Gastroesophageal sphincter (tissue), 4 donors: ENCODE measurements at regions not wholly inside any gene's neighbourhood (a gene's known extent, or its start where the extent isn't known, plus 50 kb on each side); places are given as distances from the start of the nearest gene placed in this dataset.

ENCODE experiments used
- ATAC-seq: fragments of 150-250 bp; one replicate; pipeline ENCODE4 v1.9.1; 2016; ENCODE audit warnings: mild to moderate bottlenecking, moderate library complexity
- H3K27ac ChIP-seq, 4 donors: fragments of 200-600 bp; sonication (generic) in 3 of 4; 1 replicate in 3 of 4; 2 replicates in 1 of 4; pipeline ENCODE4 v1.5.1; 2016 to 2019
- H3K27me3 ChIP-seq: fragments of 200-600 bp; sonication (generic); one replicate; pipeline ENCODE4 v1.5.1; 2019
- H3K36me3 ChIP-seq, 2 donors: fragments of 200-600 bp; sonication (generic); one replicate each; pipeline ENCODE4 v1.5.1; 2019; ENCODE audit warnings: control low read depth in 1 of 2
- H3K4me1 ChIP-seq, 3 donors: fragments of 200-600 bp; sonication (generic); 1 replicate in 2 of 3; 2 replicates in 1 of 3; pipeline ENCODE4 v1.5.1; 2016 to 2019; ENCODE audit warnings: control low read depth in 2 of 3
- H3K4me3 ChIP-seq, 2 donors: fragments of 200-600 bp; sonication (generic); one replicate each; pipeline ENCODE4 v1.5.1; 2019; ENCODE audit warnings: mild to moderate bottlenecking in 1 of 2, moderate library complexity in 1 of 2
- H3K9me3 ChIP-seq, 3 donors: fragments of 200-600 bp; sonication (generic); one replicate each; pipeline ENCODE4 v1.5.1; 2017 to 2019; ENCODE audit warnings: control low read depth in 2 of 3
- CTCF ChIP-seq, 4 experiments: fragments of 200-600 bp in 2 of 4; fragments of 450-650 bp in 2 of 4; sonication (generic) in 1 of 4; IDR thresholded peaks; one replicate each; pipeline ENCODE4 v1.5.1; 2017 to 2019; ENCODE audit warnings: antibody characterized with exemption in 4 of 4, mild to moderate bottlenecking in 2 of 4, moderate library complexity in 2 of 4
- EP300 ChIP-seq: sonication (generic); formaldehyde crosslinking; IDR thresholded peaks from one replicate; pipeline ENCODE4 v1.6.1; 2017; ENCODE audit warnings: antibody characterized with exemption, mild to moderate bottlenecking
- POLR2A ChIP-seq, 2 donors: fragments of 450-650 bp; IDR thresholded peaks; one replicate each; pipeline ENCODE4 v1.6.1; 2017; ENCODE audit warnings: antibody characterized with exemption in 2 of 2, mild to moderate bottlenecking in 2 of 2, moderate library complexity in 1 of 2
- POLR2AphosphoS5 ChIP-seq: sonication (generic); formaldehyde crosslinking; IDR thresholded peaks from one replicate; pipeline ENCODE4 v1.6.1; 2017; ENCODE audit warnings: antibody characterized with exemption
- WGBS, 2 donors: methylation state at CpG; one replicate each; pipeline ENCODE4 v1.1.5; 2018; ENCODE audit warnings: low coverage in 1 of 2; 5-methylcytosine and 5-hydroxymethylcytosine counted together

DNA sequence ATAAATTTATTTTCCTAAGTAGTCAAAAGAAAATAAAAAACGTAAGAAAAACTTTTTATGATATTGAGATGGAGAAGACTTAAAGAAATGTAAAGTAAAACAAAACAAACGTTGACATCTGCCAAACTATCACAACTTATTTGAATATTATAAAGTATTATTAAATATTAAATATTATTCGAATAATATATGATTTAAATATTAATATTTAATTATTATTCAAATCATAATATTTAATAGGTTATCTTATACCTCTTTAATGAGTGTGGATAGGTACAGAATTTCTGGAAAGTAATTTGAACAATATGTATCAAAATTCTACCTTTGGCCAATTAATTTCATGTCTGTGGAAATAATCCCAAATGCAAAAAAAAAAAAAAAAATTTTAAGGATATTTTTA is 278.7 kb downstream of the RAD51AP2 start:
- Histone ChIP-seq H3K27me3 (no peaks in the 10 kb centered on the region), H3K27ac (no peak overlapping the region), H3K4me3 (no peak overlapping the region), H3K9me3 (peaks cover 0 to 4% (median 0%) of the 10 kb centered on the region in 3 donors), H3K4me1 (no peaks in the 10 kb centered on the region), H3K36me3 (no peaks in the 10 kb centered on the region)
- WGBS, 2 donors, result 70 to 74% methylated on average over 3 of the region's 3 CpGs
- no peak for ATAC-seq
- no peak for TF ChIP-seq EP300
- no peak for TF ChIP-seq POLR2AphosphoS5
- no peak for TF ChIP-seq POLR2A (IDR thresholded peaks at IDR 0.05)
- TF ChIP-seq CTCF (IDR thresholded peaks at IDR 0.05), result no peak

DNA sequence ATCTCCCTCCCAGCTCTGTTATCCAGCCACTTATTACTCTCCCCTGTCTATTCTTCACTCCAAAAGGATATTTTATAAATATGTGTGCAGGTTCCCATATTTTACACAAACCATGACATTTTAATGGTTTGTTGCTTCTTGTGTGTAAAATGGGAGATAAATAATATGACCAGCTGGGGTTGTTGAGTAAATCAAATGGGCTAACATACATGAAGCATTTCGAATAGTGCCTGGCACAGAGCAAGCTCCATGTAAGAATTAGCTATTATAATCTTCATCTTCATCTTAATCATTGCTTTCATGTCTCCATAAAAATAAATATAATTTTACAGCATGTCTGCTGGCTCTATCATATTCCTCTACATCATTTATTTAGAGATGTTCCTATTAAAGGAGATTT is 283.1 kb downstream of the RAD51AP2 start:
- WGBS, 2 donors, result 60 to 85% methylated on average over 1 of the region's 1 CpG
- Histone ChIP-seq H3K36me3 (no peaks in the 10 kb centered on the region), H3K4me1 (no peaks in the 10 kb centered on the region), H3K27ac (no peak overlapping the region), H3K27me3 (no peaks in the 10 kb centered on the region), H3K4me3 (no peak overlapping the region), H3K9me3 (peaks cover 0 to 4% (median 0%) of the 10 kb centered on the region in 3 donors)
- TF ChIP-seq POLR2A (IDR thresholded peaks at IDR 0.05), result no peak
- TF ChIP-seq EP300, result no peak
- no peak for TF ChIP-seq CTCF (IDR thresholded peaks at IDR 0.05)
- TF ChIP-seq POLR2AphosphoS5, result no peak
- no peak for ATAC-seq

GRCh38 chr2:17232776-17233556 is 285.3 kb downstream of the RAD51AP2 start:
- Histone ChIP-seq H3K36me3 (no peaks in the 10 kb centered on the region), H3K4me1 (no peaks in the 10 kb centered on the region), H3K27ac (no peak overlapping the region), H3K4me3 (no peak overlapping the region), H3K27me3 (no peaks in the 10 kb centered on the region), H3K9me3 (peaks cover 0 to 4% (median 0%) of the 10 kb centered on the region in 3 donors)
- TF ChIP-seq EP300 (no peak), POLR2A (IDR thresholded peaks at IDR 0.05) (no peak), POLR2AphosphoS5 (no peak), CTCF (IDR thresholded peaks at IDR 0.05) (no peak)
- no peak for ATAC-seq
- 76 to 83% methylated on average over 4 of the region's 4 CpGs for WGBS, 2 donors

DNA sequence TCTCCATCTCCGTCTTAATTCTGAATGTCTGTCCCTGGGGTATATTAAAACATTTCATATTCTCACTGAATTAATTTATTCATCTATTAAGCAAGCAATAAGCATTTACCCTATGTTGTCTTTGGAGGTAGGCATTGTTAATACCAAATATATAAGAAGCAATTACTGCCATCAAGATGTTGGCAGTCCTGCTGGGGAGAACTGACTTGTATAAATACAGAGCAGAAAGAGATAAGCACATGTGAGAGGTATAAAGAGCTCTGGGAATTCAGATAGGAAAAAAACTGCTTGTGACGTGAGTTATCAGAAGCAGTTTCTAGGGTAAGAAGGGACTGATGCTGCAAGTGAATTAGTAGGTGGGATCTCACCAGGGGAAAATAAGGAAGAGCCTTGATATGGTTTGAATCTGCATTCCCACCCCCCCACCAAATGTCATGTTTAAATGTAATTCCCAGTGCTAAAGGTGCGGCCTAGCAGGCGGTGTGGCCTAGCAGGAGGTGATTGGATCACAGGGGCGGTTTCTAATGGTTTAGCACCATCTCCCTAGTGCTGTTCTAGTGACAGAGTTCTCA is 286.8 kb downstream of the RAD51AP2 start:
- H3K9me3 ChIP-seq, result no peaks in the 10 kb centered on the region
- no peak for TF ChIP-seq POLR2AphosphoS5
- no peak for TF ChIP-seq EP300
- no peak for TF ChIP-seq POLR2A (IDR thresholded peaks at IDR 0.05)
- no peak for TF ChIP-seq CTCF (IDR thresholded peaks at IDR 0.05)
- no peaks in the 10 kb centered on the region for H3K4me1 ChIP-seq
- 76 to 93% methylated on average over 5 of the region's 5 CpGs for WGBS, 2 donors
- H3K36me3 ChIP-seq, result no peaks in the 10 kb centered on the region
- no peak for ATAC-seq
- no peaks in the 10 kb centered on the region for H3K27me3 ChIP-seq
- no peak overlapping the region for H3K4me3 ChIP-seq
- no peak overlapping the region for H3K27ac ChIP-seq

DNA sequence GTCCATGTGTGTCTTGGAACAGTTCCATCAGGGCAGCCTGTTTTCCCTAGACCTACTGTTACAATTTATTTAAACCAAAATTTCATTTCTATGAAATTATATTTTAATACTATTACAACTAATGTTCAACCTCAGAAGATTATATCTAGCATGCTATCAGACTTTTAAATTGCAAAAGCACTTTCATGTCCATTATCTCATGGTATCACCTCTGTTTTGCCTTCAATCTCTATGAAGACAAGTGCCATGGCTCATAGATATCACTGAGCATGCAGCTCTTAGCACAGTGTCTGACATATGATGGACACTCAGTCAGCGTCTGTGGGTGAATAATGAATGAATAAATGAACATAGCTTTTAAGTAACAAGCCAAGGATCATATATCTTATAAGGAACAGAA is 288.8 kb downstream of the RAD51AP2 start:
- Histone ChIP-seq H3K27me3 (no peaks in the 10 kb centered on the region), H3K4me1 (no peaks in the 10 kb centered on the region), H3K4me3 (no peak overlapping the region), H3K27ac (no peak overlapping the region), H3K9me3 (no peaks in the 10 kb centered on the region), H3K36me3 (no peaks in the 10 kb centered on the region)
- ATAC-seq, result no peak
- 63 to 67% methylated on average over 1 of the region's 1 CpG for WGBS, 2 donors
- no peak for TF ChIP-seq CTCF (IDR thresholded peaks at IDR 0.05)
- TF ChIP-seq EP300, result no peak
- TF ChIP-seq POLR2AphosphoS5, result no peak
- TF ChIP-seq POLR2A (IDR thresholded peaks at IDR 0.05), result no peak
